ENCODE measurements at regions not wholly inside any gene's neighbourhood (a gene's known extent, or its start where the extent isn't known, plus 50 kb on each side); places are given as distances from the start of the nearest gene placed in this dataset.

DNA sequence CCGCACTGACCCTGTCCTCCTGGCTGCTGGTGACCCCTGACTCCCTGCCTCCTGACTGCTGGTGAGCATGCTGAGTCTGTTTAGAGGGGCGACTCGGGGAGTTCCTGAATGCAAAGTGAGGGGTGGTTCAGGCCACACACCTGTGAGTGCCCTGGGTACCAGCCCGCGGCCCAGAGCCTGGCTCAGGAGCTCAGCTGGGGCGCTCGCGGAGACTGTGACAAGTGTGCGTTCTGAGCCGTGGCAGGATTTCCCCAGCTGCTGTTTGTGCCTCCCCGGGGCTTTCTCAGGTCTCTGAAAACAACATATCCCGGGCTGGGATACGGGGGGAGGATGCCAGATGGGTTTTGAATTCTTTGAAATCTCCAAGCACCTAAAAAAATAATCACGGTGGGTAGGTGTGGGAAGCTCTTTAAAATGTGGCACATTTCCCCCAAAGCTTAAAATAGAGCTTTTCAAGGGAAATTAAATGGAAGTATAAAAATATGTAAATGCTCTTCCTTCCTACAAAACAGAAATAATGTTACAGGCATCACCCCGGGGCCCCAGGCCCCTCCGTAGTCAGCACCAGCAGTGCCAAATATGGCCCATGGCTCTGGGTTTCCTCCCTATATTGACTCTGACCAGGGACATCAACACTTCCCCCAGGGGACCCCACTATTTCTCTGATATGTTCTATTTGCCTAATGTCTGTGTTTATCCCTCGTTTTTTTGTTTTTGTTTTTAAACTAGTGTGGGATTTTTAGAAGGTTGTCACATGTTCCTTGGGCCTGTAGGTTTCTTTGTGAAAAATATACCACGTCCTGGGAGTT is 49.9 kb upstream of the TAGAP start:
- Mint-ChIP-seq H3K36me3 (ENCODE audit: low read depth, unreplicated experiment) (no peaks in the 10 kb centered on the region), H3K27me3 (ENCODE audit: low read depth, unreplicated experiment) (peaks cover 10% of the 10 kb centered on the region), H3K4me3 (ENCODE audit: unreplicated experiment) (no peak overlapping the region), H3K9me3 (ENCODE audit: unreplicated experiment) (no peaks in the 10 kb centered on the region), H3K27ac (ENCODE audit: unreplicated experiment) (no peak overlapping the region), H3K4me1 (ENCODE audit: low read depth, unreplicated experiment) (peaks cover 6% of the 10 kb centered on the region)
- Histone ChIP-seq H3K4me2 (ENCODE audit: low read length) (no peak overlapping the region), H3K27ac (ENCODE audit: low read depth, low read length) (no peak overlapping the region), H3K9me3 (ENCODE audit: insufficient read depth, low read depth, low read length) (no peaks in the 10 kb centered on the region), H2AFZ (ENCODE audit: low read depth, low read length) (no peak overlapping the region), H3K4me1 (ENCODE audit: insufficient read depth, low read length) (no peaks in the 10 kb centered on the region), H3K36me3 (ENCODE audit: insufficient read depth, low read length) (no peaks in the 10 kb centered on the region), H4K20me1 (ENCODE audit: insufficient read depth, low read length) (no peaks in the 10 kb centered on the region), H3K9ac (ENCODE audit: low read length) (no peak overlapping the region), H3K4me3 (ENCODE audit: insufficient read depth, low read depth, low read length) (no peak overlapping the region), H3K27me3 (ENCODE audit: insufficient read depth, low read length) (no peaks in the 10 kb centered on the region), H3K79me2 (ENCODE audit: insufficient read depth, low read length) (no peaks in the 10 kb centered on the region)
- DNase-seq (ENCODE audit: low read depth) = no peak
- no peak for TF ChIP-seq EZH2 (IDR thresholded peaks at IDR 0.05; ENCODE audit: insufficient read depth, low read length)
- TF ChIP-seq, protein P1, sequence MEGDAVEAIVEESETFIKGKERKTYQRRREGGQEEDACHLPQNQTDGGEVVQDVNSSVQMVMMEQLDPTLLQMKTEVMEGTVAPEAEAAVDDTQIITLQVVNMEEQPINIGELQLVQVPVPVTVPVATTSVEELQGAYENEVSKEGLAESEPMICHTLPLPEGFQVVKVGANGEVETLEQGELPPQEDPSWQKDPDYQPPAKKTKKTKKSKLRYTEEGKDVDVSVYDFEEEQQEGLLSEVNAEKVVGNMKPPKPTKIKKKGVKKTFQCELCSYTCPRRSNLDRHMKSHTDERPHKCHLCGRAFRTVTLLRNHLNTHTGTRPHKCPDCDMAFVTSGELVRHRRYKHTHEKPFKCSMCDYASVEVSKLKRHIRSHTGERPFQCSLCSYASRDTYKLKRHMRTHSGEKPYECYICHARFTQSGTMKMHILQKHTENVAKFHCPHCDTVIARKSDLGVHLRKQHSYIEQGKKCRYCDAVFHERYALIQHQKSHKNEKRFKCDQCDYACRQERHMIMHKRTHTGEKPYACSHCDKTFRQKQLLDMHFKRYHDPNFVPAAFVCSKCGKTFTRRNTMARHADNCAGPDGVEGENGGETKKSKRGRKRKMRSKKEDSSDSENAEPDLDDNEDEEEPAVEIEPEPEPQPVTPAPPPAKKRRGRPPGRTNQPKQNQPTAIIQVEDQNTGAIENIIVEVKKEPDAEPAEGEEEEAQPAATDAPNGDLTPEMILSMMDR (IDR thresholded peaks at IDR 0.05; ENCODE audit: insufficient read depth, low read depth, low read length) = no peak
- no peak for FAIRE-seq
